ENCODE measurements at regions not wholly inside any gene's neighbourhood (a gene's known extent, or its start where the extent isn't known, plus 50 kb on each side); places are given as distances from the start of the nearest gene placed in this dataset.

- no peak for TF ChIP-seq CTCF (IDR thresholded peaks at IDR 0.05)
- no peak for TF ChIP-seq POLR2A (IDR thresholded peaks at IDR 0.05; ENCODE audit: low read depth)
- TF ChIP-seq EP300 (IDR thresholded peaks at IDR 0.05) = no peak
Observed at GRCh38 chr21:20207335-20207734, 790.9 kb upstream of the NCAM2 start.
